HuH-7.5 (cell line): ENCODE measurements at regions not wholly inside any gene's neighbourhood (a gene's known extent, or its start where the extent isn't known, plus 50 kb on each side); places are given as distances from the start of the nearest gene placed in this dataset.

Source experiments
- DNase-seq: peaks from one replicate; pipeline ENCODE4 v3.0.0; 2011; ENCODE audit warnings: low spot score

- DNase-seq, result no peak
These were observed 68.4 kb upstream of the DLK1 start for GRCh38 chr14:100658181-100658886.

- no peak for DNase-seq
These were observed 67.2 kb upstream of the DLK1 start for GRCh38 chr14:100659345-100660001.

GRCh38 chr14:100660498-100660881 is 66.2 kb upstream of the DLK1 start:
- DNase-seq, result no peak

GRCh38 chr14:100660882-100661635 is 65.6 kb upstream of the DLK1 start:
- DNase-seq, result no peak

GRCh38 chr14:100662879-100663760 is 63.6 kb upstream of the DLK1 start:
- DNase-seq, result peak; percentile 66

GRCh38 chr14:100663761-100664052 is 63.0 kb upstream of the DLK1 start:
- DNase-seq, result no peak

- DNase-seq, result no peak
These were observed 62.5 kb upstream of the DLK1 start for GRCh38 chr14:100664231-100664630.

- no peak for DNase-seq
These were observed 61.7 kb upstream of the DLK1 start for GRCh38 chr14:100664841-100665510.

- no peak for DNase-seq
These were observed 61.1 kb upstream of the DLK1 start for GRCh38 chr14:100665511-100666032.

- no peak for DNase-seq
These were observed 60.3 kb upstream of the DLK1 start for GRCh38 chr14:100666403-100666802.

GRCh38 chr14:100666851-100667250 is 59.8 kb upstream of the DLK1 start:
- no peak for DNase-seq

GRCh38 chr14:100667656-100668055 is 59.0 kb upstream of the DLK1 start:
- DNase-seq, result no peak

- DNase-seq, result no peak
These were observed 58.3 kb upstream of the DLK1 start for GRCh38 chr14:100668352-100668751.

- no peak for DNase-seq
These were observed 57.7 kb upstream of the DLK1 start for GRCh38 chr14:100669011-100669412.

- no peak for DNase-seq
These were observed 57.2 kb upstream of the DLK1 start for GRCh38 chr14:100669468-100669867.

- no peak for DNase-seq
These were observed 56.5 kb upstream of the DLK1 start for GRCh38 chr14:100670017-100670752.

GRCh38 chr14:100670753-100671049 is 56.0 kb upstream of the DLK1 start:
- no peak for DNase-seq

GRCh38 chr14:100671386-100671901 is 55.2 kb upstream of the DLK1 start:
- DNase-seq, result no peak

GRCh38 chr14:100671906-100672305 is 54.8 kb upstream of the DLK1 start:
- DNase-seq, result no peak

- DNase-seq, result peak; percentile 74
These were observed 53.4 kb upstream of the DLK1 start for GRCh38 chr14:100673085-100673806.
